ENCODE measurements at regions not wholly inside any gene's neighbourhood (a gene's known extent, or its start where the extent isn't known, plus 50 kb on each side); places are given as distances from the start of the nearest gene placed in this dataset.

DNA sequence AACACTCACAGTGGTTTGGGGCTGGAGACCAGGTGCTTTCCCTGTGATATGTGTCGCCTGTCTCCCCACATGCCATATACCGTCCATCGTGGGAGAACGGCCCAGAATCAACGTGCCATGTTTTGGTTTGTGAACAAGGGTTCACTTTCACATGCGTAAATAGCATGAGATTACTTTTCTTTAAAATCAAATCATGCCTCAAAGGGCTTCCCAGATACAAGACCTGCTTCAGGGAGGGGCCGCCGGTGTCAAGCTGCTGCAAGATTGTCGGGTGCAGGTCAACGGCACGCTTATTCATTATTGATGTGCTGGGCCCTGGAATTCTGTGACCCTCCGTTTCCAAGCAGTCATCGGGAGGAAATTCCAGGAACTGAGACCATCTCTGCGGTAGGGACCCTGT, 145.2 kb upstream of the RTL1 start:
- no peak overlapping the region for H3K4me3 Mint-ChIP-seq (ENCODE audit: unreplicated experiment)
- no peaks in the 10 kb centered on the region for H3K27me3 ChIP-seq (ENCODE audit: insufficient read depth, low read length)
- no peak overlapping the region for H3K9ac ChIP-seq (ENCODE audit: low read length)
- H3K4me1 Mint-ChIP-seq (ENCODE audit: low read depth, unreplicated experiment) = no peaks in the 10 kb centered on the region
- H3K79me2 ChIP-seq (ENCODE audit: insufficient read depth, low read length) = peaks cover 20% of the 10 kb centered on the region
- no peaks in the 10 kb centered on the region for H3K9me3 ChIP-seq (ENCODE audit: insufficient read depth, low read depth, low read length)
- no peak overlapping the region for H3K27ac Mint-ChIP-seq (ENCODE audit: unreplicated experiment)
- peaks cover 85% of the 10 kb centered on the region for H4K20me1 ChIP-seq (ENCODE audit: insufficient read depth, low read length)
- no peak overlapping the region for H2AFZ ChIP-seq (ENCODE audit: low read depth, low read length)
- H3K4me1 ChIP-seq (ENCODE audit: insufficient read depth, low read length) = no peaks in the 10 kb centered on the region
- TF ChIP-seq, protein P1, sequence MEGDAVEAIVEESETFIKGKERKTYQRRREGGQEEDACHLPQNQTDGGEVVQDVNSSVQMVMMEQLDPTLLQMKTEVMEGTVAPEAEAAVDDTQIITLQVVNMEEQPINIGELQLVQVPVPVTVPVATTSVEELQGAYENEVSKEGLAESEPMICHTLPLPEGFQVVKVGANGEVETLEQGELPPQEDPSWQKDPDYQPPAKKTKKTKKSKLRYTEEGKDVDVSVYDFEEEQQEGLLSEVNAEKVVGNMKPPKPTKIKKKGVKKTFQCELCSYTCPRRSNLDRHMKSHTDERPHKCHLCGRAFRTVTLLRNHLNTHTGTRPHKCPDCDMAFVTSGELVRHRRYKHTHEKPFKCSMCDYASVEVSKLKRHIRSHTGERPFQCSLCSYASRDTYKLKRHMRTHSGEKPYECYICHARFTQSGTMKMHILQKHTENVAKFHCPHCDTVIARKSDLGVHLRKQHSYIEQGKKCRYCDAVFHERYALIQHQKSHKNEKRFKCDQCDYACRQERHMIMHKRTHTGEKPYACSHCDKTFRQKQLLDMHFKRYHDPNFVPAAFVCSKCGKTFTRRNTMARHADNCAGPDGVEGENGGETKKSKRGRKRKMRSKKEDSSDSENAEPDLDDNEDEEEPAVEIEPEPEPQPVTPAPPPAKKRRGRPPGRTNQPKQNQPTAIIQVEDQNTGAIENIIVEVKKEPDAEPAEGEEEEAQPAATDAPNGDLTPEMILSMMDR (IDR thresholded peaks at IDR 0.05; ENCODE audit: insufficient read depth, low read depth, low read length) = no peak
- TF ChIP-seq EZH2 (IDR thresholded peaks at IDR 0.05; ENCODE audit: insufficient read depth, low read length) = no peak
- no peak overlapping the region for H3K27ac ChIP-seq (ENCODE audit: low read depth, low read length)
- H3K9me3 Mint-ChIP-seq (ENCODE audit: unreplicated experiment) = peaks cover 16% of the 10 kb centered on the region
- H3K36me3 ChIP-seq (ENCODE audit: insufficient read depth, low read length) = peaks cover 34% of the 10 kb centered on the region
- peaks cover 80% of the 10 kb centered on the region for H3K36me3 Mint-ChIP-seq (ENCODE audit: low read depth, unreplicated experiment)
- peaks cover 6% of the 10 kb centered on the region for H3K27me3 Mint-ChIP-seq (ENCODE audit: low read depth, unreplicated experiment)
- FAIRE-seq (no peak), DNase-seq (ENCODE audit: low read depth) (no peak)
- no peak overlapping the region for H3K4me2 ChIP-seq (ENCODE audit: low read length)
- no peak overlapping the region for H3K4me3 ChIP-seq (ENCODE audit: insufficient read depth, low read depth, low read length)

DNA sequence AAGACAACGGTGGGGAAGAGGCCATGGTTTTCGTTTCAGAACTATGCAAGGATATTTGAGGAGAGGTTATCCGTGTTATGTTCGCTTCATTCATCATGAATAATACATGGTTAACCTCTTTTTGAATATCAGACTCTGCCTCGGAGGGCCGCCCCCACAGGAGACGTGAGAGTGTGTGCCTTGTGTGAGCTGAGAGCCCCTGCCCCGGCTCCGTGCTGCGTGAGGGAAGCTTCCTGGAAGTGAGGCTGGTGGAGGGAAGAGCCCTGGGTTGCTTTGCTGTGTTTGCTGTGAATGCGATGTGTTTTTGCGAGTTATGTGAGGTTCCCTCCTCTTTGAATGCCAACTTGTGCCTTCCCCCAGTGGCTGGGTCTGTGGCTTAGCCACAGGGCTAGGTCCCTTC, 146.0 kb upstream of the RTL1 start:
- peaks cover 87% of the 10 kb centered on the region for H4K20me1 ChIP-seq (ENCODE audit: insufficient read depth, low read length)
- peaks cover 19% of the 10 kb centered on the region for H3K79me2 ChIP-seq (ENCODE audit: insufficient read depth, low read length)
- peaks cover 3% of the 10 kb centered on the region for H3K4me1 ChIP-seq (ENCODE audit: insufficient read depth, low read length)
- Mint-ChIP-seq H3K27ac (ENCODE audit: unreplicated experiment) (no peak overlapping the region), H3K9me3 (ENCODE audit: unreplicated experiment) (peaks cover 16% of the 10 kb centered on the region), H3K4me1 (ENCODE audit: low read depth, unreplicated experiment) (no peaks in the 10 kb centered on the region), H3K36me3 (ENCODE audit: low read depth, unreplicated experiment) (peaks cover 79% of the 10 kb centered on the region), H3K27me3 (ENCODE audit: low read depth, unreplicated experiment) (peaks cover 6% of the 10 kb centered on the region), H3K4me3 (ENCODE audit: unreplicated experiment) (no peak overlapping the region)
- no peak overlapping the region for H3K27ac ChIP-seq (ENCODE audit: low read depth, low read length)
- FAIRE-seq = no peak
- DNase-seq (ENCODE audit: low read depth) = no peak
- no peak overlapping the region for H3K4me3 ChIP-seq (ENCODE audit: insufficient read depth, low read depth, low read length)
- no peak overlapping the region for H3K9ac ChIP-seq (ENCODE audit: low read length)
- H2AFZ ChIP-seq (ENCODE audit: low read depth, low read length) = no peak overlapping the region
- no peak overlapping the region for H3K4me2 ChIP-seq (ENCODE audit: low read length)
- TF ChIP-seq, protein P1 (IDR thresholded peaks at IDR 0.05; ENCODE audit: insufficient read depth, low read depth, low read length) = no peak
- no peak for TF ChIP-seq EZH2 (IDR thresholded peaks at IDR 0.05; ENCODE audit: insufficient read depth, low read length)
- no peaks in the 10 kb centered on the region for H3K27me3 ChIP-seq (ENCODE audit: insufficient read depth, low read length)
- H3K36me3 ChIP-seq (ENCODE audit: insufficient read depth, low read length) = peaks cover 29% of the 10 kb centered on the region
- H3K9me3 ChIP-seq (ENCODE audit: insufficient read depth, low read depth, low read length) = no peaks in the 10 kb centered on the region

DNA sequence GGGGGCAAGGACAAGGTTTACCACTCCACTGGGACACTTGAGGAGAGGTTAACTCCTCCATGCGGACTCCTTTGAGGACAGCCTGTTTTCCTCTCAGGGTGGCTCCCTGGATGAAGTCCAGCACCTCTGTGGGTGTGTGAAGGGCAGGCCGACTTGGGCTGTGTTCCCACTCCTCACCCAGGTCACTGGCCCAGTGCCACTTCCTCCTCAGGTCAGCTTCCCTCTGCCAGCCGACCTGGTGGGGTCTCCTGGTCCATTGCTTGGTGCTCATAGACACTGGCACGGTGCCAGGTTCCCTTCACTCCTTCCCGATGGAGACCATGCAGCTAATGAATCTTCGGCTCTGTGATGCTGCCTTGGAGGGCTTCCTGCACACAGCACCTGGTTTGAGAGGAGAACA, 146.4 kb upstream of the RTL1 start:
- Mint-ChIP-seq H3K4me1 (ENCODE audit: low read depth, unreplicated experiment) (no peaks in the 10 kb centered on the region), H3K27me3 (ENCODE audit: low read depth, unreplicated experiment) (peaks cover 6% of the 10 kb centered on the region), H3K27ac (ENCODE audit: unreplicated experiment) (no peak overlapping the region), H3K36me3 (ENCODE audit: low read depth, unreplicated experiment) (peaks cover 81% of the 10 kb centered on the region), H3K4me3 (ENCODE audit: unreplicated experiment) (no peak overlapping the region), H3K9me3 (ENCODE audit: unreplicated experiment) (peaks cover 16% of the 10 kb centered on the region)
- TF ChIP-seq, protein P1 (IDR thresholded peaks at IDR 0.05; ENCODE audit: insufficient read depth, low read depth, low read length) = no peak
- TF ChIP-seq EZH2 (IDR thresholded peaks at IDR 0.05; ENCODE audit: insufficient read depth, low read length) = no peak
- no peak overlapping the region for H2AFZ ChIP-seq (ENCODE audit: low read depth, low read length)
- peaks cover 27% of the 10 kb centered on the region for H3K36me3 ChIP-seq (ENCODE audit: insufficient read depth, low read length)
- peaks cover 87% of the 10 kb centered on the region for H4K20me1 ChIP-seq (ENCODE audit: insufficient read depth, low read length)
- H3K4me3 ChIP-seq (ENCODE audit: insufficient read depth, low read depth, low read length) = no peak overlapping the region
- H3K9ac ChIP-seq (ENCODE audit: low read length) = no peak overlapping the region
- DNase-seq (ENCODE audit: low read depth) = no peak
- H3K9me3 ChIP-seq (ENCODE audit: insufficient read depth, low read depth, low read length) = no peaks in the 10 kb centered on the region
- H3K27me3 ChIP-seq (ENCODE audit: insufficient read depth, low read length) = no peaks in the 10 kb centered on the region
- no peak for FAIRE-seq
- no peak overlapping the region for H3K4me2 ChIP-seq (ENCODE audit: low read length)
- peaks cover 17% of the 10 kb centered on the region for H3K79me2 ChIP-seq (ENCODE audit: insufficient read depth, low read length)
- H3K4me1 ChIP-seq (ENCODE audit: insufficient read depth, low read length) = peaks cover 7% of the 10 kb centered on the region
- no peak overlapping the region for H3K27ac ChIP-seq (ENCODE audit: low read depth, low read length)

All from astrocyte (in vitro differentiated cells and primary cell).